ENCODE measurements at regions not wholly inside any gene's neighbourhood (a gene's known extent, or its start where the extent isn't known, plus 50 kb on each side); places are given as distances from the start of the nearest gene placed in this dataset.
A peak's percentile ranks its signal among the peaks of the same experiment; 100 is the strongest.

DNA sequence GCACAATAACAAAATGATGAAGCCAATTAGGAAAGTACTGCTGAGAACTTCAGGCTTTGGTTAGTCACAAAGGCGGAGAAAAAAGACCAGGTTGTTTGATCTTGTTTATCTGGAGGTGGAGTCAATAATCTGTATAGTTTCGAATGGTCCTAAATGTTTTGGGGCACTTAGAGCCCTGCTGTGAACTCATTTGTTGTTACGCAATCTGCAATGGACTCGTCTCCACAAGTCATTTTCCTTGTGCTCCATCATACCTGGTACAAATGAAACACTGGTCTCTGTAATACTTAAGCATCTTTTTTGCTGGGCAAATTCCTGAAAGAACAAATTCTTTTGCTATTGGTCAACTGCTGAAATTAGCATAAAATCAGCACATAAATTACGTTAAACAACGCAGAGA, 430.5 kb downstream of the GATA3 start:
- DNase-seq (ENCODE audit: low spot score) = no peak

DNA sequence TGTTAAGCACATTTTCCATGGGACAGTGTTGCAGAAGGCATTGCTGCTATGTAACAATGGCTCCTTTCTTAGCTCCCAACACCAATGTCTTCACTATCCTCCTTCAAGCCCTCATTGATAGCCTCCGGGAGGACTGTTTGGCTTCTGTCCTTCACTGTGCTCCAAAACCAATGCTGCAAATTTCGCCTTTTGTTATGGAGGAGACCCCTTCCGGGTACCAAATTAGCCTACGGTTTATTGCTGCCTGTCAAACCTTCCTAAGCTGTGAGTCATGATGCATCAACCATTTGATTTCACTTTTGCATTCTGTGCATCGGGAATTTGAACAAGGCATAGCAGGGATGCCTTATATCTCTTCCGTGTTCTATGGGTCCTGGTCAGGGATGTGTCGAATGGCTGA, 432.9 kb downstream of the GATA3 start:
- peak; percentile 60 for DNase-seq (ENCODE audit: low spot score)

DNA sequence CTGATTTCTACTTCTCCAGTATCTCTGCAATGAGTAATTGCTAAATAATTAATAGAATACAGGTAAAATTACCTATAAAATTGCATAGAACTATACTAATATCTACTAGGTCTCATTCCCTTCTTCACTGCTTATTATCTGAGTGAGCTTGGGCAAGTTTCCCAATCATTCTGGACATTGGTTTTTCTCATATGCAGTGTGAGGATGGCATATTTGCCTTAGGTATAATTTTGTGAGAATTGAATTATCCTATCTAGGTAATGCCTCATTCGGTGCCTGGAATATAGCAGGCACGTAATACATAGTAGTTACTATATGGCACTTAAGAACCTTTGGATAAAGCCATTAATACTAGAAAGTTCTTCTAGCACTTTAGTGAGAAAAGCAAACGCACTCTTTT, 434.7 kb downstream of the GATA3 start:
- DNase-seq (ENCODE audit: low spot score) = no peak

DNA sequence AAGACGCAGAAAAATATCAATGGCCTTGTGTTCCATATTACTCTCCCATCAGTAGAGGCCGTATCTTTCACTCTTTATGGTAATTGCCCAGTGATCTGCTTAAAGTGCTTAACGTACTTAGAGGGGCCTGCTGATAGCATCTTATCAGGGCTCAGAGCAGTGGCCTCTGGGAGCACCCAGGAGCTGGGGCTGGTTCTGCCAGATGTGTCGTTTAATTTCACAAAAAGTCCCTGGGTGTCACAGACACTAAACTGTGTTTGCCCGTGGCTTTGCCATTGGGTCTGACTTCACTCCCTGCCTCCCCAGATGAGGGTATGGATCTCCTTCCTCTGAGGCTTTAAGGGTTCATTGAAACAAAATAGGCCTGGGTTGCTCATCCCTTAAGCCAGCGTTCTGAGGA, 435.3 kb downstream of the GATA3 start:
- DNase-seq (ENCODE audit: low spot score) = no peak

DNA sequence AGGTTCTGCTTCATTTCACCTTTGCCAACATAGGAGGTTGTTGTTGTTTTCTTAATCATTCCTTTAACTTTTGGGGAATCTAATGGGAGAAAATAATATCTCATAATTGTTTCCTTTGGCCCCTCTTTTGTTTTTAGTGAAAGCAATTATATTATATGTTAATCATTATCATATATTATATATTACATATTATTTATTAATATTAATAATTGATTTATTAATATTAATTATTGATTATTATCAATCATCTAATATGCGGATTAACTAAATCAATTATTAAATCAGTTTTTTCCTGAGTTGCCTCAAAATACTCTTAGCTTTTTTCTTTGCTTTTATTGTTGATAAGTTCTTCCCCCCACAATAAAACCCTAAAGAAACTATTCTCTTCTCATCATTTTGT, 443.8 kb downstream of the GATA3 start:
- DNase-seq (ENCODE audit: low spot score) = no peak

DNA sequence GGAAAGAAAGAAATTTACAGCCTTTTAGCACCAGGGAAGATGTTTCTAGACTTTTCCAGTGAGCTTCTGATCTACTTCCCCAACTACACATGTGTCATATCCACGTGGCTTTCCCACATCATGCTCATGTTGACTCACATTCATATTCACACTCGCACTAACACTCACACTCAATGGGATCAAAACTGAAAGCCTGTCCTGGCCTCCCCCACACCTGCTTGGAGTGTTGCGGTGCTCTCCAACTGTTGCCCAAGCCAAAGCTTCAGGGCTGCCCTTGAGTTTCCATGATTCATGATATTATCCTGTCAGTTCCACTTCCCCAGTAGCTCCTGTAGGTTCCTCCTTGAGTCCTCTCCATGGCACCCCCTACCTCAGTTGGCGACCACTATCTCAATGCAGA, 444.4 kb downstream of the GATA3 start:
- DNase-seq (ENCODE audit: low spot score) = no peak

DNA sequence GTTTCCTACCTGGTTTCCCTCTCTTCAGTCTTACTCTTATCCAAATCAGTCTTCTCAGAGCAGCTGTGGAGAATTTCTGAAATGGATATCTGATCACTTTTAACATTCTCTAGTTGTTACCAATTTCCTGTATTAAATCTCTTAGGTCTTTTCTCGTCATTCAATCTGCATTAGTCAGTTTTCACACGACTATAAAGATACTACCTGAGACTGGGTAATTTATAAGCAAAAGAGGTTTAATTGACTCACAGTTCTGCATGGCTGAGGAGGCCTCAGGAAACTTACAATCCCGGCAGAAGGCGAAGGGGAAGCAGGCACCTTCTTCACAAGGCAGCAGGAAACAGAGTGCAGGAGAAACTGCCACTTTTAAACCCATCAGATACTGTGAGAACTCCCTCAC, 444.8 kb downstream of the GATA3 start:
- no peak for DNase-seq (ENCODE audit: low spot score)

DNA sequence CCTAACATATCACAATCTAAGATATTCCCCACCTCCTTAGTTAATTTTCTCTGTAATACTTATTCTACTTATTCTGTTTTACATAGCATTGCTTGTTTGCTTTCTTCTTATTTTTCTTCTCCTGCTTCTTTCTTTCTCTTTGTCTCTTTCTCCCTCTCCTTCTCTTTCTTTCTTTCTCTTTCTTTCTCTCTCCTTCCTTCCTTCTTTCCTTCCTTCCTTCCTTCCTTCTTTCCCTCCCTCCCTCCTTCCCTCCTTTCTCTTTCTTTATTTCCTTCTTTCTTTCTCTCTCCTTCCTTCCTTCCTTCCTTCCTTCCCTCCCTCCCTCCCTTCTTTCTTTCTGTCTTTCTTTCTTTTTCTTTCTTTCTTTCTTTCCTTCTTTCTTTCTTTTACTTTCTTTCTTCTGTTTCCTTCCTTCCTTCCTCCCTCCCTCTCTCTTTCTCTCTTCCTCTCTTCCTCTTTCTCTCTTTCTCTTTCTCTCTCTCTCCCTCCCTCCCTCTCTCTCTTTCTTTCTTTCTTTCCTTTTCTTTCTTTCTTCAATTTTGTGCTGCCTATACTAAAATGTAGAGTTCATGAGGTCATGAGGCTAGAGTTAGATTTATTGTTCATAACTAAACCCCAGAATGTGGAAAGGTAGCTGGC, 445.4 kb downstream of the GATA3 start:
- no peak for DNase-seq (ENCODE audit: low spot score)

DNA sequence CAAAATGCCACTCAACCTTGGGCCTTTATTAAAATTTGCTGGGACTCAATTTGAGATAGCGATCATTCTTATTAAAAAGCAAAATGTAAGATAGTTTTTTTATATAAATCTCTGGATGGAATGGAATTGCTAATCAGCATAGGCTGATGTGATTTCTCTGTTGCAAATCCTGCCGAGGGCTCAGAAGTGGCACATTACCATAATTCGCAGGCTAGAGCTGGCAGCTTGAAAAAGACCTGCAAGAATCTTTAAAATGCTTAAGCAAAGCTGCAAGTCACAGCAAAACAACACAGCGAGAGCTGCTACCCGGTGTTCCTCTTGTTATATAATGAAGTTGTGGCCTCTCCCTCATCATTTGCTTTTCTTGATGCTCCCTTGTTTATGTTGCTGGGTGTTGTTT, 448.1 kb downstream of the GATA3 start:
- no peak for DNase-seq (ENCODE audit: low spot score)

DNA sequence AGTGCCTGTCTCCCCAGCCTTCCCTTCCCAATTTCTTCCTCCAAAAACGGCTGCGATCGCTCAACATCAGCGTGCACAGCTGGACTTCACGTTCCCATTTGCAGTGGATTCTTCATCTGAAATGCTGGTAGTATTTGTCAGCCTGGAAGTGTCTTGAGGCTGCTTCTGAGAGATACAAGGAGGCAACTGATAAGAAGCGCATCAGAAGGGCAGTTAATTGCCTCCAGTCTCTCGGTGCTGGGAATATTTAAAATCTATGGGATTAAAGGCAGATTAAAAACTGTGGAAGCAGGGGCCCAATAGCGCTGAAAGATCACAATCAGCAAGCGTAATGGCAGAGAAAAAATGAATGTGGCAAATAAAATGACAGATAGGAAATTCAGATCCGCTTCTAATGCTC, 450.0 kb downstream of the GATA3 start:
- DNase-seq (ENCODE audit: low spot score) = no peak

DNA sequence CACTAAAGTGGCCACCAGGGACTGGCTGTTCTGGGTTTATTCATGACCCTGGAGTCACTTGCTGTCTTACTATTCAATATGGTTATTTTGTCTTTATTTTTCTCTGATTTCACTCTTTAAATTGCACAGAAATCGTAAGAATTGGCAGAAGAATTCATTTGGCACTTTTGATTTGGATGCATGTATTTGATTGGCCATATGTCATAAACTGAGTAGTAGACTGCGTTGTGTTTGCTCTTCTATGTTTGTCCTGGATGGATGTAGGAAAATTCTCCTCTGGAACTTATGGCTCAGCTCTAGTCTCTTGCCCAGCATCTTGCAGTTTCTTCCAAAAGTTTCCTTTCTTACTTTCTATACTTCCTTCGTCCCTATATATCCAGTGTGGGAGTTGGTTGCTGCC, 452.7 kb downstream of the GATA3 start:
- no peak for DNase-seq (ENCODE audit: low spot score)

DNA sequence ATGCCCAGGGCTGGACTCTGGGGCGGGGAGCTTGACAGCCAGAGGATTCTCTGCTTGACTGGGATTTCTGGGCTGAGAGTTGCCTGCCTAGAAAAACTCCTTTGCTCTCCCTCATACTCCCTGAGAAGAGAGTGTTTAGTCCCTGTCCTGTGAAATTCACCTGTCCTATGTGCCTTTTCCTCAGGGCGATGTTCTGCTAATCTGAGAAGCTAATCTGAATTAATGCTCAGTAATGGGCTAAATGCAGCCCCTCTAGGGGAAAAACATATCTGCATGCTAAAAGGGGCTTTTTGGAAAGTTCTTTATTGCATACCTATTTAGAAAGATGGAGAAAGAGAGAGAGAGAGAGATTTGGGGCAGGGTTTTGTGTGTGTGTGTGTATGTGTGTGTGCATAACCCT, 454.4 kb downstream of the GATA3 start:
- no peak for DNase-seq (ENCODE audit: low spot score)

DNA sequence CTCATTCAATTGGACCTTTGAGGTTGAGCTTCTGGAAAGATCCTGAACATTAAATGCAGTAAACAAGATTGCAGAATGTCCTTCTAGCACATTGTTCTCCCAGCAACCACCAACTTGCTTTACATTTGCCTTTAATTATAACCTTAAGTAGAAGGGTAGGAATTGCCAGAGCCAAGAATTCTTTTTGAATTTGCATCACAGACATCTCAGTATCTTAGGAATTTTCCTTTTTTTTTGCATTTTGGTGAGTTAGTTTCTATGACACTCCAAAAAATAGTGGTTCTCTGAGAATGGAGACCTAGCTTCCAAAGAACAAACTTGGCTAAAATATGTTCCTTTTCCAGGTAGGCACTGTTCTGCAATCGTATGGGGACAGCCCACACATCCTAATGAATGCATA, 456.0 kb downstream of the GATA3 start:
- no peak for DNase-seq (ENCODE audit: low spot score)

DNA sequence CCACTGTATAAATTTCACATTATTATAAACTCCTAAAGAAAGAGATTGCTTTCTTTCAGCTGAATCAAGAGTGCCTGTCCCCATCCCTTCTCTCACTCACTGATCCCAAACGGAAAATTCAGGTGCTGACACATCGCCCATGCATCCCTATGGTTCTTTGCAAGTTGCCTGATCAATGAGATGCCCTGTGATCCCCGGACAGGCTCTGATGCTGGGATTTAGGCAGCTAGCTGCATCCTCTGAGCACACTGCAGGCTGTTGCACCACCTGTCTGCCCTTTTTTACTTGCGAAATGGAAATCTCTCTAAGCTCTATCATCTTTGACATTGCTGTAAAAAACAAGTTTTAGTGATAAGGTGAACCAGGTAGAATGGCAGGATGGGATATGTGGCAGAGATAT, 456.5 kb downstream of the GATA3 start:
- no peak for DNase-seq (ENCODE audit: low spot score)

DNA sequence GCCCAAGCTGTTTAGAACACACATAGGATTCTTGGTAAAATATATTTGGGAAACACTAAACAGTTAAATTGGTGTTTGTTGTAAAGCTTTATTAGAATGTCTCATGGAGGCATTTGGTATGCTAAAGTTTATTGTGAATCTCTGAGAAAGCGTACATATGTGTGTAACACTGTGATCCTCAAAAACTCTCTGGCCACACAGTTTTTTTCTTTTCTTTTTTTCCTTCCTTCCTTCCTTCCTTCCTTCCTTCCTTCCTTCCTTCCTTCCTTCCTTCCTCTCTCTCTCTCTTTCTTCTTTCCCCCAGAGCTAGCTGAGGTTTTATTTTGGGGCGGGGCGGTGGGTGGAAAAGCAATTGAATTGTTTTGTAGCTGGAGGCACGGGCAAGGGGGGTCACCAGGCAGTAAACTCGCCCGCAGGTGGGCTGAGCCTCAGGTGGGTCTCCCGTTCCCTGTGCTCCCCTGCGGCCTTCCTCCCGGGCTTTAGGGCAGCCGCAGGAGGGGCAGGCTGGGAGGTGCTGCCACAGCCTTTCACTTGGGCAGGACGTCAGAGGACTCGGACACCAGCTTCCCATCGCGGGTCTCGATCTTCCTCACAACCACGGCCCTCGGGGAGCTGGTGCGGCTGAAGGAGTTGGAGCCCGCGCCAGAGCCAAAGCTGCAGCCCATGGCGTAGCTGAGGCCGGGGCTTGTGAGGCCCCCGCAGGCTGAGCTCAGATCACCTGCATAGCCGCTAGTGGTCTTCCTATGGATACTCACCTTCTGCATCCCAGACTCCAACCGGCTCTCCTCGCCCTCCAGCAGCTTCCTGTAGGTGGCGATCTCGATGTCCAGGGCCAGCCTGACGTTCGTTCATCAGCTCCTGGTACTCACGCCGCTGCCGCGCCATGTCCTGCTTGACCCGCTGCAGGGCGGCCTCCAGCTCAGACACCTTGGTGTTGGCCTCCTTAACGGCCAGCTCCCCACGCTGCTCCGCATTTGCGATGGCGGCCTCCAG, 459.0 kb downstream of the GATA3 start:
- DNase-seq (ENCODE audit: low spot score) = no peak

DNA sequence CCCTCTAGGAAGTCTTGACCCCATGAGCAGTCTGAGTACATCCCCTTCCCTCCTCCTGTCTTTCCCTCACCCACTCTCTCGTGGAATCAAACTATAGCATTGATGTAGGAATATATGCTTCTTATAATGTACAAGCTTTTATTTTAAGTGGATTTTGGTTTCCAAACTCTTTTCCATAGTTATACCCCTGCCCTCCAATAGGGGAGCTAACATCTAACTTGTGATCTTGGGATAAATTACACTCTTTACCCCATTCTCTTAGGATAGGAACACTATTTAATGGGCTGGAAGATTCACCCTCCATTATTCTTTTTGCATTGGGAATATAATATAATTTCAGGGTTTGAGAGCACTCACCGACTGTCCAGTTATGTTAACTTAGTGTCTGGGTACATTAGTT, 465.9 kb downstream of the GATA3 start:
- no peak for DNase-seq (ENCODE audit: low spot score)

DNA sequence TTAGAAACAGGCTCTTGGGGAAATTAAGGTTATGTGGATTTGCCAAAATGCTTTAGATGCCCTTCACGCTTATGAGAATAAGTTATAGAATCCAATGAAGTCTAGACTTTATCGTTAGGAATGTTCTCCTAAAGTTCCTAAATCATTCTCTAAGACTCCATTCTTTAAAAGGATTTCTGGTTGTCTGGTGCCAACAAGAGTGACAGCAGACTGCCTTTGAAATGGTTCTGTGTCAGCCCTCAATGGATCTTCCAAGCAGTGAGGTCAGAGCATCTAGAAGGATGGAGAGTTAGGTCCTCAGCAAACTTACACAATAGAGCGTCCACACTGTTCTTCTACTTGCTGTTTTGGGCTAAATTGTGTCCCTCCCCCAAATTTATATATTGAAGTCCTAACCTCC, 473.3 kb downstream of the GATA3 start:
- DNase-seq (ENCODE audit: low spot score) = no peak

DNA sequence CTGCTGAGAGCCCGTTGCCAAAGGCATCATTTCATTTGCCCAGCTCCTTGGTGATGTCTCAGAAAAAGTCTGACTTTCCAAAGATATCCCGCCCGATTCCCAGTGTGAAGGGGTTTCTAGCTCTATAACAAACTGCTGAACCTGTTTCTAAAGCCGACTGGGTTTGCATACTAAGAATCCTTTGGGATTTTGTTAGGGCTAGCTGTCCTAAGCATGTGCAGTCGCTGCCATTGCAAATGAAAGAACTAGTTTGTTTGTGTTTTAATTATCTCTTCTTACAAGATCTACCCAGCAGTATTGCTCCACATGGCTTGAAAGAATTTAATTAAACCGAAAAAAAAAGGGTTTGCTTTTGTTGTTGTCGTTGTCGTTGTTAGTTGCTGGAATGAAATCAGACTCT, 476.6 kb downstream of the GATA3 start:
- no peak for DNase-seq (ENCODE audit: low spot score)

DNA sequence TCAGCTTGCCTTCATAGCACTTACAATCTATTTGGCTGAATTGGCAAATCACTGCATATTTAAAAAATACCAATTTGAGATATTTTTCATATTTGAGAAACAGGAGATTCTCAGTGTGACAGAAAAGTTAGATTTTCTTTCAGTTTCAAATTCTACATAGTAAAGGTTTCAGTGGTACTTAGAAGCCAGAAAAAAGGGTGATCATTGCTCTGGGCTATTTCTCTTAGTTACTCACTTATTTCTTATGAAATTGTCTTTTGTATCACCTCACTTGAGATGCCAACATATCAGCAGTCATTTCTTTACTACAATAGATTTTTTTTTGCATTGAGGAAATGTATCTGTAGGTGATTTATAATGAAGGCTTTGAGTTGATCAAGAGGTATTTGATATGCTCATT, 478.2 kb downstream of the GATA3 start:
- no peak for DNase-seq (ENCODE audit: low spot score)

DNA sequence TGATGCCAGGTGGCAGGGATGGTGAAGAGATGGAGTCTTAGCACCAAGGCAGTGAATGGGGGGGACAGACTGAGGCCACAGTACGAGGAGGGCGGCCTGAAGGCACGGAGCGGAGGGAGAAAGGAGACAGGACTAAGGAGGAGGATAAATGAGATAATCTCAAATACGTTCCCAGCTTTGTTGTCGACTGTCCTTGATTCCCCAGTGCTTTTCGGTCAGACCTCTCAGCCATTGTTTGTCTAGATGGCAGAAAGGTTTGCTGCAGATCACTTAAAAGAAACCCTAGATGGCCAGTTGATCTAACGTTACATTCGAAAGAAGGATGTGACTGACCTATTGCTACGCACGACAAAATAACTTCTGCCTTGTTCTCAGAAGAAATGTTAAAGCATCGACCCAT, 479.0 kb downstream of the GATA3 start:
- no peak for DNase-seq (ENCODE audit: low spot score)

DNA sequence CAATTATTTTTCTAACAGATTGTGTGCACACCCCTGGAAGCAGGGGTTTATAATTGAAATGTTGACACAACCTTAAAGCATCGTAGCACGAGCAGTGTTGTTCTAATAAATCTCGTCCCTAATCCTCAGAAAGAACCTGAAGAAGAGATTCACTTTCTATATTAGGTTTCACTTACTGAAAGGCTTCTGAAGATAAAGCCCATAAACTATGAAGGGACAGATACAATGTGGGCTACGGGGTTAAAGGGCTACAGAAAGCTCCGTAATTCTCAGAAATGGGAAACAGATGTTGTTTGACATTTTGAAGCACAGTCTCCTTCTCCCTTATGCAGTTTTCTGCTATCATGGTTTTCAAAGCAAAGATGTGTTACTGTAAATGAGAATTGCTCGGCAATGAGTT, 479.6 kb downstream of the GATA3 start:
- DNase-seq (ENCODE audit: low spot score) = no peak

DNA sequence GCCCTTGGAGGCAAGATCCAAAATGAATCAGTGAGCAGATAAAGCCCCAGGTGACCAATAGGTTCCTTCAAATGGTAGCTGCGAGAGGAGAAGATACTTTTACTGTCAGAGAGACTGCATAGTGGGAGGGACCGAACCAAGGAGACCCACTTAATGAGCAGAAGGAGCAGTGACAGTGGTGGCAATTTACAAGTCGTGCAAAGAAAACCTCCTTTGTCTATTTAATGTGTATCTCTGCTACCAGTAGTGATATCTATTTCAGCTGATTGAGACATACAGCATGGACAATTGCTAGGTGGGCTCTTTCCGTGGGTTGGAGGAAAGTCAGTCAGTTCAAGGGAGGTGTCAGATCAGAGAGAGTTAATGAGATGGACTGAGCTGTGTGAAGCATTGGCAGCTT, 480.4 kb downstream of the GATA3 start:
- no peak for DNase-seq (ENCODE audit: low spot score)

DNA sequence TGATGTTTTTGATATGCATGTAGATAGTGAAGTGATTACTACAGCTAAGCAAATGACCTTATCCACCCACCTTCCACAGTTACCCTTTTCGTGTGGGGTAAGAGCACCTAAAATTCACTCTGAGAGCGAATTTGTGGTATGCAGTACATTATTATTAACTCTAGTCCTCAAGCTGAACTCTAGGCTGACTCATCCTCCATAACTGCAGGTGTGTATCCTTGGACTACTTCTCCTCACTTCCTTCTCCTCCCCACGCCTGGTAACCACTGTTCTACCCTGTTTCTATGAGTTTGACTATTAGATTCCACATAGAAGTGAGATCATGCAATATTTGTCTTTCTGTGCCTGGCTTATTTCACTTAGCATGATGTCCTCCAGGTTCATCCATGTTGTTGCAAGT, 484.6 kb downstream of the GATA3 start:
- no peak for DNase-seq (ENCODE audit: low spot score)

Measured in COLO829 (cell line).